Spleen (tissue), 7 donors: ENCODE measurements at regions not wholly inside any gene's neighbourhood (a gene's known extent, or its start where the extent isn't known, plus 50 kb on each side); places are given as distances from the start of the nearest gene placed in this dataset.

ENCODE experiments used
- POLR2A ChIP-seq, 3 donors: fragments of 450-650 bp; IDR thresholded peaks; one replicate each; pipeline ENCODE4 v1.5.1; 2017; ENCODE audit warnings: antibody characterized with exemption in 3 of 3, mild to moderate bottlenecking in 1 of 3
- POLR2AphosphoS5 ChIP-seq, 3 donors: sonication (generic); formaldehyde crosslinking; IDR thresholded peaks; one replicate each; pipeline ENCODE4 v1.5.1; 2017; ENCODE audit warnings: antibody characterized with exemption in 3 of 3
- TF ChIP-seq, protein P1 (sequence below), 11 experiments: fragments of 200-600 bp in 7 of 11; fragments of 450-650 bp in 4 of 11; sonication (generic) in 4 of 11; IDR thresholded peaks in 8 of 11; conservative IDR thresholded peaks in 3 of 11; 1 replicate in 7 of 11; 2 replicates in 4 of 11; pipeline versions ENCODE4 v1.4.0 to v1.8.0; 2016 to 2021; ENCODE audit warnings: antibody characterized with exemption in 11 of 11, inconsistent platforms in 4 of 11, mild to moderate bottlenecking in 1 of 11
- donor health status: DM: no; HTN: no; CAD: no; lungs with moderate emphysema.
- donor health status: DM: no; HTN: no; CAD: no.
- donor health status: DM: no; HTN: no; CAD: no.

DNA sequence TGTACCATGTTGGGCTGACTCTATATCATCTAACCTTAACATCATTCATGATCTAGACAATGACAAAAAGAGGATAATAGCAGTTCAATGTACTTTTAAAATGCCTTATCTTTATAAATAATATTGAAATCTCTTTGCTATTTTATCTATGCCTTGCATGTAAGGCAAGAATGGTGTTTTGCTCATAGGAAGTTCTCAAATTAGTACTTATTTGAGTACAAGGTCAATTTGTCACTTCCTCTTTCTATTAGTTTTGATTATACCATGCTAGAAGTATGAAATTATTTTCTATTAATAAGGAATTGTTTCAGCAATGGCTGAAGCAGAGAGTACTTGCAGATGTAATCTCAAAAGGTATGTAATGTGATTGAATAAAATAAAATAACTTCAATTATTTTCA, 1285.4 kb upstream of the TENM4 start:
- TF ChIP-seq, protein P1, sequence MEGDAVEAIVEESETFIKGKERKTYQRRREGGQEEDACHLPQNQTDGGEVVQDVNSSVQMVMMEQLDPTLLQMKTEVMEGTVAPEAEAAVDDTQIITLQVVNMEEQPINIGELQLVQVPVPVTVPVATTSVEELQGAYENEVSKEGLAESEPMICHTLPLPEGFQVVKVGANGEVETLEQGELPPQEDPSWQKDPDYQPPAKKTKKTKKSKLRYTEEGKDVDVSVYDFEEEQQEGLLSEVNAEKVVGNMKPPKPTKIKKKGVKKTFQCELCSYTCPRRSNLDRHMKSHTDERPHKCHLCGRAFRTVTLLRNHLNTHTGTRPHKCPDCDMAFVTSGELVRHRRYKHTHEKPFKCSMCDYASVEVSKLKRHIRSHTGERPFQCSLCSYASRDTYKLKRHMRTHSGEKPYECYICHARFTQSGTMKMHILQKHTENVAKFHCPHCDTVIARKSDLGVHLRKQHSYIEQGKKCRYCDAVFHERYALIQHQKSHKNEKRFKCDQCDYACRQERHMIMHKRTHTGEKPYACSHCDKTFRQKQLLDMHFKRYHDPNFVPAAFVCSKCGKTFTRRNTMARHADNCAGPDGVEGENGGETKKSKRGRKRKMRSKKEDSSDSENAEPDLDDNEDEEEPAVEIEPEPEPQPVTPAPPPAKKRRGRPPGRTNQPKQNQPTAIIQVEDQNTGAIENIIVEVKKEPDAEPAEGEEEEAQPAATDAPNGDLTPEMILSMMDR (IDR thresholded peaks at IDR 0.05 in 8 of 11, conservative IDR thresholded peaks at IDR 0.05 in 3 of 11), result no peak
- no peak for TF ChIP-seq POLR2A (IDR thresholded peaks at IDR 0.05)
- no peak for TF ChIP-seq POLR2AphosphoS5 (IDR thresholded peaks at IDR 0.05)
